NCI-H1105 treated with DMSO at 0.1 percent for 48 hours (cell line): ENCODE measurements at regions not wholly inside any gene's neighbourhood (a gene's known extent, or its start where the extent isn't known, plus 50 kb on each side); places are given as distances from the start of the nearest gene placed in this dataset.

Experiments used
- DNase-seq: peaks from one replicate; lab custom pipeline; 2025; lab: John Stamatoyannopoulos, UW

GRCh38 chr5:125766706-125767105 is 656.5 kb upstream of the GRAMD2B start:
- DNase-seq: no peak

DNA sequence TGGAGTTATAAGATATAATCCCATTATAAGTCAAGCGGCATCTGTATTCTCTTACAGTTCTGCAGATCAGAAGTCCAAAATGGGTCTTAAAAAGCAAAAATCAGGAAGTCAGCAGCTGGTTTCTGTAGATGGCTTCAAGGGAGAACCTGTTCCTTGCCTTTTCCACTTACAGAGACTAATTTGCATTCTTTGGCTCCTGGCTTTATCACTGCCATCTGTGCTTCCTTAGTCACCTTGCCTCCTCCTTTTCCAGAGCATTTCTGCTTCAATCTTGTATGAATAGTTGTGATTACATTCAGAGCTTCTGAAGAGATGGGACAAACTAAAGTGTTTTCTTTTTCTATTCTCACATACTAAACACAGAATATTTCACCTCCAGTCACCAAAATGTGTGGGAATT is 647.3 kb upstream of the GRAMD2B start:
- no peak for DNase-seq

DNA sequence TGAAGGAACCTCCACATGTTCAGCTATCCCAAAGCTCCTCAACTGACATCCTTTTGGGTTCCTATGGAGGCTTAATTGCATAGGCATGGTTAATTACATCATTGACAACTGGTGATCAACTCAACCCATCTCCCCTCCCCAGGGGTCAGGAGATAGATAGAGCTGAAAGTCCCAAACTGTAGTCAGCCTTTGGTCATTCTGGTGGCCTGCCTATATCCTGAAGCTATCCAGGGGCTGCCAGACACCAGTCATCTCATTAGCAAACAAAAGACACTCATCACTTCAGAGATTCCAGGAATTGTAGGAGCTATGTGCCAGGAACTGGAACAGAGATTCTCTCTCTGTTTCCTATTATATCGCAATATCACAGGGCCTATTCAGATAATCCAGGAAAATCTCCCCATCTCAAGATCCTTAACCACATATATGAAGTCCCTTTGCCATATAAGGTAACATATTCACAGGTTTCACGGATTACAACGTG is 646.5 kb upstream of the GRAMD2B start:
- no peak for DNase-seq

- DNase-seq: no peak
Observed at GRCh38 chr5:125778791-125779190, 644.4 kb upstream of the GRAMD2B start.

DNA sequence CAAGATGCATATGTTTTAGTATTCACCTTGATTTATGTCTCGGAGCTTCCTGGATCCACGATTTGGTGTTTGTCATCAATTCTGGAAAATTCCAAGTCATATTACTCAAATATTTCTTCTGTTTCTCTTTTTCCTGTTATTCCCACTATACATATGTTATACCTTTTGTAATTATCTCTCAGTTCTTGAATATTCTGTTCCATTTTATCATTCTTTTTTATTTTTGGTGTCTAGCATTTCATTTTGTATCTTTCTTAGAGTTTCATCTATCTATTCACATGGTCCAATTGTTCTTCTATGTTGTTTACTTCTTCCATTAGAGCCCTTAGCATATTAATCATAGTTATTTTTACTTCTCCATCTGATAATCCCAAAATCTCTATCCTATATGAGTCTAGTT is 637.8 kb upstream of the GRAMD2B start:
- no peak for DNase-seq

DNA sequence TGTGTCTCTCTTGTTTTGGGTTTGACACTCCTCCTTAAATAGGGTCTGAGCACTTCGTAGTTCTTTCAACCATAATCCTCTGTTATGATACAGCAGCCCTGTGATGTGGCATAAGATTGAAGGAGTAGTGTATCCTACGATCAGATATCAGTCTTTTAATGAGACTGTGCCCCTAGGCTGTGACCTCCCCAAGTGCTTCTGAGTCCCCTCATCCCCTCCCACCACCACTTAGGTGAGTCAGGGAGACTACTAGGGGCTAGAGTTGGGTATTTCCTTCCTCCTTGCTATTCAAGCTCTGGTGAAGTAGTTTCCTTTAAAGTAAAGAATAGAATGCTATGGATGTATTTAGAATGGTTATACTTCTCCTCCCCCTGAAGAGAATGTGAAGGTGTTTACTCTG is 637.2 kb upstream of the GRAMD2B start:
- DNase-seq: no peak

GRCh38 chr5:125793470-125793869 is 629.7 kb upstream of the GRAMD2B start:
- DNase-seq: no peak

- no peak for DNase-seq
Observed at GRCh38 chr5:125794922-125795321, 628.3 kb upstream of the GRAMD2B start.

DNA sequence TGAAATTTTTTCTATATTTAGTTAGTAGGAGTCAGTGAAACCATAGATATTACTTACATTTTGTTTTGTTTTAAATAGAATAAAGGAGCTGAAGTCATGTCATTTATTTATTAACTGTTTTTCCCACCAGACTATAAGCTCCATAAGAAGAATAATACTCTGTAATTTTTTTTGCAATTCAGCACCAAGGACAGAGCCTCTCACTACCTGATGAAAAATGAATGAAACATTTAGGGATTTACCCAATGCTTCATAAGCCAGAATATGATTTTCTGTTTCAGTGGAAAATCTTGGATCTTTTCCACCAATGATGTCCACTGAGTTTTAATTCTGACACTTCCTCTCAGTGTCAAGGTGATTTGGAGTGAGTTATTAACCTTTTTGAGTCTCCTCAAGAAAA is 624.9 kb upstream of the GRAMD2B start:
- no peak for DNase-seq

DNA sequence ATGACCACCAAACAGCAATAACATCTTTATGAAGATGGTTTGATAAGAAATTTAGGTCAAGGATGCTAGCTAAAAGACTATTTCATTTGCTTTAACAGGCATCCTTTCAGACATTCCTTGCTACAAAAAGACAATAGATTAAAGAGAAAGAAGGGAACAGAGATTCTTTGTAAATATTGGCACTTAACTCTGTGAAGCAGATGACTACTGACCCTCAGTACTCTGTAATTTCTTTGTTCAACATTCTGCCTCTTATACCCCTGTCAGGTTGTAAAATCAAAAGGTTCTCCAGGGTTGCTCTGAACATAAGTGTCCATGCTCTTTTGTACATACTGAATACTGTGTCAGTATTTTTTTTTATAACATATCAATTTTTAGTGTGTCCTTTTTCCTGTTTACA is 610.6 kb upstream of the GRAMD2B start:
- DNase-seq: no peak

DNA sequence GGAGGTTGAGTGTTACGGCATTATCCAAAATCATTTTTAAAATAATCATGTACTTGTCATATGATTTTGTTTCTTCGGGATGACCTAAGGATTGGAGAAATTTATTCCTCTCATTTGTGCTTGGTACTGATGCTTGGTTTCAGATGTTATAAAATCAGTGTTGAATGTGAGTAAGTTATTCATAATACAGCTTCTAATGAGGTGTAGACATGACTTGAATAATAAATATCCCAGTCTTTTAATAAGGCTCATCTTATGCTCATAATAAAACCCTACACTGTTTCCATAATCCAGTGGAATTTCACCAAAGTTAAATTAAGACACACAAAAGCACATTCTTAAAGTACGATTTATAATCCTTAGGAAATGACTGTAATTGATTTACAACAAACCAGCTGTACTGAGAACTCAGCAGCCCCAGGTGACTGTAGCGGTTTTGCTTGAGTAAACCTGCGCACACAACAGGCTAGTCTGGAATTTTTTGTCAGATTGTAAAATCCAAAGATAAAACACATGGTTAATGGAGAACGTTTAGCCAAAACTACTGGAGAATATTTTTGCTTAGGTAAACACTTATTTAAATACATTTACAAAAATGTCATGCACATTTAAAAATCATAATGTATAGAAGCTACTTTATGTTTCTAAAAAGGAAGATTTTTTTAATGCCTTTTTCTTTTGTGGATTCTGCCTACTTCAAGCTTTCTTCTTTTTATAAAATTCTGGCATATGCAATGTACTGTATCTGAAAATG is 609.8 kb upstream of the GRAMD2B start:
- no peak for DNase-seq

GRCh38 chr5:125814119-125814518 is 609.1 kb upstream of the GRAMD2B start:
- DNase-seq: no peak

DNA sequence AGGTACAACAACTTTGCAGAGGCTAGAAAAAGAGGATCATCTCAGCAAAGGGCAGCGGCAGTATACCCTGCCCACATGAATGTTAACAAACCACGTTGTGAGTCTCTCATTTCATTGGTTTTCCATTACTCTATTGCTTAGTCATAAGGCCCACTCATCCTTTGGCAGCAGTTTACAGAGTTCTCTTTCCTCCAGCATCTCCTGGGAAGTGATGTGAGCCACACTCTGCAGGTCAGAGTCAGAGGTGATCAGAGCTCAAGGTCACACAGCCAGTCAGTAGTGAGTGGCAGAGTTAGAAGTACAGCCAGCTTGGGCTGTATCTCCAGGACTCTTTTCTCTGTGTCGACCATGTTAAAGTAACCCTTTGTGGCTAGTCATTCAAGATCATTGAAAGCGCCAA is 599.6 kb upstream of the GRAMD2B start:
- DNase-seq: no peak

GRCh38 chr5:125826214-125826613 is 597.0 kb upstream of the GRAMD2B start:
- DNase-seq: no peak

DNA sequence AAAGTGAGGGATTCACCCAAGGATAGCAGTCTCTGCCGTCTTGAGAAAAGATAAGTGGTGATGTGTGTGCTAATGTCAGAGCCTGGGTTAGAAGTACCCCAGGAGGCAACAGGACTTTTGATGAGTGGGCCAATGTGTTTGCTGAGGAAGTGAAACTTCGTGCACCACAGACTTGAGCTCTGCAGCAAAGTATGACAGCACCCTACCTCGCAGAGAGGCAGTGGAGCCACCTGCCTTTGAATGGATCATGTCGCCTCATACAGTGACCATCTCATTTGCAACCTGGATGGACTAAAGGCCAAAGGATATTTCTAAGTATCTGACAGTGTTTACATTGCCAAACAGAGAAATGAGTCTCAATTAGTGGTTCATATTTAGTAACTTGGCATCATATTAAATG is 593.9 kb upstream of the GRAMD2B start:
- no peak for DNase-seq

- no peak for DNase-seq
Observed at GRCh38 chr5:125833398-125833797, 589.8 kb upstream of the GRAMD2B start.

DNA sequence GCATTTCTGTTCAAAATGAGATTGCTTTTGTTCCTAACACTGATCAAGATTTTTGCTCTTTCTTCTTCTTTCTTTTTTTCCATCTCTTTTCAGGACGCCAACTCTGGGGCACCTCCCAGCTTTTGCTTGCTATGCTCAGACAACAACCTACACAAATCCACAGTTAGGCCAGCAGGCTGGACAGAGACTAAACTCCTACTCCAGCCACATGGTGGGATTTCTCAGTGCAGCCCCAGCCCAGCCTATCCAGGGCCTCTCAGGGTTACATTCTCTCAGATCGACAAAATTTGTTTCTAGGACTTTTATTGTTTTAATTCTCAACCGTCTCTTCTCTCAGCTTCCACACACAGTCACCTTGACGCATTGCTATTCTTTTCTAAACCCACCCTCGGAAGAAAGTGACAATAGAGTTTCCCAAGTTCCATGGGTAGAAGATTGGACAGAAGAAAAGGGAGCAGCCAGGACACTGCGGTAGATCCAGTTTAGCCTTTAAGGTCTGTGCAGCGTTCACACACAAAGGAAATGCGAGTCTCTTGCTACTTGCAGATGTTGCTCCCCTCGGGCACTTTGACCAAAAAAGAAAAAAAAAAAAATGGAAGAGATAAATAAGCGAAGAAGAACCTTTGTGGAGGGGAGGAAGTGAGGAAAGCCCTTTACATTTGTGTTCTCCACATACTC is 588.6 kb upstream of the GRAMD2B start:
- DNase-seq: no peak

DNA sequence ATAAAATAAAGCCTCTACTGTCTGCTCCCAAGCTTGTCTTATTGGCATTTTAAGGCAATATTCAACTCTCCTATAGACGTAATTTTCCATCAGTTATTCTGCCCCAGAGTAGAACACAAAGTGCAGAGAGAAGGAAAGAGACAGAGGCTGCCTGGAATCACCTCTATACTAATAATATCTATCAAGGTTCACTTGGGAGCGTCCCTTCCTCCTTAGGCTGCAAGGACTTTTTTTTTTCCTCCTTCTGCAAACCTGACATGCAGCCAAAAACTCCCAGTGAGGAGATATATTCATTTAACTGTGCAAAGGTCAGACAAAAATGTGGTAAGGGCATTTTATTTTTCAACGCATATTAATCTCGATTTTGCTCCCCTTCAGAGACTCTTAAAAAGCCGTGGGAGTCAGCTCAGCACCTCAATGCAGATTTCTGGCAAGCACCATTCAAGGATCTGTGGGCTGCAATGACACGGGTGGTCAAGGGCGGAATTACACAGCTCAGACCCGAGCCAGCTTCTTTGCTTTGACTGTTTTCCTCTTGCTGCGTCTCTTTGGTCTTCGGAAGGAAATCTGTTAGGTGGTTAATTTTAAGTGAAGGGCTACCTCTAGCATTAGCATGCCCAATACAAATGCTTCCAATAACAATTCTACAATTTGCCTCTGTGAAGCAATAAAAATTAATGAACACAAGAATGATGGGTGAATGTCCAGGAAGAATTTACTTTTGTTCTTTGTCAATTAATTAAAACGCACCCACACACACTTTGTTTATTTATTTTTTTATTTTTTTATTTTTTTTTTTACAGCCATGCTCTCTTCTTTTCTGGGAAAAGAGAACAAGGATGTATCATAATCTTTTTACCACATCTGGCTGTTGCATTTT is 587.7 kb upstream of the GRAMD2B start:
- DNase-seq: no peak

- DNase-seq: no peak
Observed at GRCh38 chr5:125836256-125836655, 587.0 kb upstream of the GRAMD2B start.

GRCh38 chr5:125837866-125838265 is 585.3 kb upstream of the GRAMD2B start:
- no peak for DNase-seq

GRCh38 chr5:125847561-125847960 is 575.6 kb upstream of the GRAMD2B start:
- no peak for DNase-seq

- DNase-seq: no peak
Observed at GRCh38 chr5:125848751-125849150, 574.5 kb upstream of the GRAMD2B start.

- DNase-seq: no peak
Observed at GRCh38 chr5:125856949-125857348, 566.3 kb upstream of the GRAMD2B start.
